Fibroblast of skin of abdomen (primary cell): ENCODE measurements at regions not wholly inside any gene's neighbourhood (a gene's known extent, or its start where the extent isn't known, plus 50 kb on each side); places are given as distances from the start of the nearest gene placed in this dataset.

Source experiments
- DNase-seq: peaks from one replicate; pipeline ENCODE4 v3.0.0-alpha.2; 2013

- peak; percentile 27 for DNase-seq
These were observed 240.7 kb upstream of the PLEKHG7 start for GRCh38 chr12:92462049-92462448.

DNA sequence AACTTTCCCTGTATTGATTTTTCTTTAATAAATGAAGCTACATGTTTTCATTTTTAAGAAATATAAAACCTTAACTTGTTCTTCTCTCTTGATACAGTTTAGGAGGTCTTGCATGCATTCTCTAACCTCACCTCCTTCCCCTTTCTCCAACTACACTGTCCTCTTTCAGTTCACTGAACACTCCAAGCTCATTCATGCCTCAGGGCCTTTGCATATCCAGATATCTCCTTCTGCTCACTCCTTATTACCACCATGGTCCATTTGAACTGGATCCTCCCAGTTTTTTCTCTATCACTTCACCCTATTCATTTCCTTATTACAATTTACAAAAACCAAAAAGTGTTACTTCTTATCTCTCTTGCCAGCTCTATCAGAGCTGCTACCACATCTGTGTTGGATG, 242.9 kb upstream of the PLEKHG7 start:
- no peak for DNase-seq

- no peak for DNase-seq
These were observed 243.8 kb upstream of the PLEKHG7 start for GRCh38 chr12:92458996-92459395.

- no peak for DNase-seq
These were observed 245.2 kb upstream of the PLEKHG7 start for GRCh38 chr12:92457458-92458180.

- DNase-seq = no peak
These were observed 250.0 kb upstream of the PLEKHG7 start for GRCh38 chr12:92452763-92453162.

DNA sequence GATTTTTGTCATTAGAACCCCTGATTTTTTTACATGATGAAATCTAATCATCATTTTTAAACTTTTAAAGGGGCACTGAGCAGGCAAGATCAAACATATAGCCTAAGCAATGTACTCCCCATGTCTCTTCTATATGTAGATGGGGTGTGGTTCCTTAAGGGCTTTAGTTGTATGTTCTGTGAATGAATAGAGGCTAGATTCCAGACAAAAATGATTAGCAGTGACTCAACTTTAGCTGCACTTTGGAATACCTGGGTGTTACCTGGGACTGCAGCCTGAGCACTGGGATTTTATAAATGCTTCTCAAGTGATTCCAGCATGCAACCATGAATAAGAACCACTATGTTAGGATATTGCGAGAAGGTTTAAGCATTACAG, 256.7 kb upstream of the PLEKHG7 start:
- no peak for DNase-seq

- no peak for DNase-seq
These were observed 257.3 kb upstream of the PLEKHG7 start for GRCh38 chr12:92445253-92446082.

- DNase-seq = no peak
These were observed 258.0 kb upstream of the PLEKHG7 start for GRCh38 chr12:92444763-92445162.

DNA sequence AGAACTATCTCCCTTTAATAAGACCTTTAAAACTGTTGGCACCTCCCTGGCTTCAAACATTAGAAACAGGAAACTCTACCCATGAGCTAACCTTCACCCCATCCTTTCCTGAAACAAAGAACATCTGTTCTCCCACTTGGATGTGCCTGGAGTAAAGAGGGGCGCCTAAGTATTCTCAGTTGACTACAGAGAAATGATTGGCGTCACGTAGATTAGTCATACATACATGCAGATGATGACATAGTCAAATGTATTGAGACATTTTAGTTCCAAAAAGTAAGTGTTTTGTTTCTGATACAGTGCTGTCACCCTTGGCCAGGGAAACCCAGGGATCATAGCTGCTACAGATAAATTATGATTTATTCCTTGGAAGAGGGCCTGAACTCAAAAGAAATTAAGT, 260.0 kb upstream of the PLEKHG7 start:
- DNase-seq = no peak

DNA sequence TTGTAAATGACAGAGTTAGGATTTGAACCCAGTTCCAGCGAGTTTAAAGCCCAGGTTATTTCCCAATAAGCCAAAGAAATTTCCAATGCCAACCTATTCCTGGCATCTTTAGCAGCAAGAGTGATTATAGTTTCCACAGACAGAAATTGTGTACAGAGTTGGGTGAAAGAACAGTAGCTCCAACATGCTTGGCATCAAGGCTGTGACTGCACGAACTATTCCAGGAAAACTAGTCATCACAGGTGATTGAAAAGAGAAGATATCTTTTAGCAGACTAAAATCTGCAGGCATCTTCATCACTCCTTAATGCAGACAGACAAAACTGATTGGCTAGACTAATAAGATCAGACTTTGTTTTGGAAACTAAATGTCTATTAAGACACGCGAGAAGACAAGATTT, 262.7 kb upstream of the PLEKHG7 start:
- no peak for DNase-seq

DNA sequence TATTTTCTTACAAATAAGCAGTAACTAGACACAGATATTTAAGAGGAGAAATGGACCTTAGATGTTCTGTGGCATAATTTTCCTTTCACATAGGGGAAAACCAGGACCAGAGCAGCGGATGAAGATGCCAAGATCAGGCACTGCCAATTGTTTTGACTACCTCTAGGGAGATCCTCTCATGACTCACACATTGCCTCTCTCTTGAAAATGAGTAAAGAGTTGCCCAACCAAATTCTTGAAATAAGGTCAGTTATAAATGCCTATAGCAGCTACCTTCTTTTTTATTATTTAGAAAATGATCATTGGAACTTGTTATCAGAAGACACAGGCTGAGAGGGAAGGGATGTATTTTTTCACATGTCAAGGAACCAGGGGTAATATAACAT, 263.4 kb upstream of the PLEKHG7 start:
- peak; percentile 29 for DNase-seq

DNA sequence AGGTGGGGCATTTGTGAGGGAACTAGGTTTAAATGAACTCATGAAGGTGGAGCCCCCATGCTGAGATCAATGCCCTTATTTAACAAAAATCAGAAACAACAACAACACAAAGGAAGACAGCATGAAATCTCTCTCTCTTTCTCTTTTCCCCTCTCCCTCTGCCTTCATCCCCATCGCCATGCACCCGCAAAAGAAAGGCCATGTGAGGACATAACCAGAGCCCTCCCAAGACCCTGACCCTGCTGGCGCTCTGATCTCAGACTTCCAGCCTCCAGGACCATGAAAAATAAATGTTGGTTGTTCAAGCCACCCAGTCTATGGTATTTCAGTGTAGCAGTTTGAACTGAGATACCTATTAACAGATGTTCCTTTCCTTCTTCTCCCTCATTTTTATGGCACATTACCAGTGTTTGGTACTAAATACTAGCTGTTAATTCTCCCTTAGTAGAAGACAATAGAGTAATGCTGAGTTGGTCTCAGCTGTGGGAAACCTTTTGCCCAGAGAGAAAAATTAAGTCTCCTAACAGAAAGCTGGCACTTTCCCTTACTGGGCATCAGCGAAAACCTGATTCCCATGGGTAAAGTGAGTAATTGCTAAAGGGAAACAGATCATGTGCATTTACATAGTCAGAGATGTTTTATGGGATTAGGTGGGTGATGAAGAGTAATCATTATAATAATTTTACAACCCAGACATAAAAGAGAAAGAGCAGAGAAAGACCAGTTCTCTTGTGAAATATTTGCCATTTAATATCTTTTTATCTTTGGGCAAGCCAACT, 264.0 kb upstream of the PLEKHG7 start:
- DNase-seq = no peak

- DNase-seq = no peak
These were observed 265.3 kb upstream of the PLEKHG7 start for GRCh38 chr12:92437452-92437851.

DNA sequence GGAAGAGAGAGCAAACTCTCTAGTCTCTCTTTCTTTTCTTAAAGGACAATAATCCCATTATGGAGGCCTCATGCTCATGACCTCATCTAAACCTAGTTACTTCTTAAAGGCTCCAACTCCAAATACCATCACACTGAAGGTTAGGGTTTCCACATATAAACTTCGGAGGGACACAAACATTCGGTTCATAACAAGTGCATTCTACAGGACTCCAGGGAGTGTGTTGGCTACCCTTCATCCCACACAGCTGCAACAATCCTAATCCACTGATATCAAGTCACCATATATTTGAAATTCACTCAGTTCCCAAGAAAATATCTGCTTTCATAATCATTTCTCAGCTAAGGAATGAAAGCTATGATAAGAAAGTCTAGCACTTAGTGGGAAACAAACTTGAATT, 265.9 kb upstream of the PLEKHG7 start:
- no peak for DNase-seq

DNA sequence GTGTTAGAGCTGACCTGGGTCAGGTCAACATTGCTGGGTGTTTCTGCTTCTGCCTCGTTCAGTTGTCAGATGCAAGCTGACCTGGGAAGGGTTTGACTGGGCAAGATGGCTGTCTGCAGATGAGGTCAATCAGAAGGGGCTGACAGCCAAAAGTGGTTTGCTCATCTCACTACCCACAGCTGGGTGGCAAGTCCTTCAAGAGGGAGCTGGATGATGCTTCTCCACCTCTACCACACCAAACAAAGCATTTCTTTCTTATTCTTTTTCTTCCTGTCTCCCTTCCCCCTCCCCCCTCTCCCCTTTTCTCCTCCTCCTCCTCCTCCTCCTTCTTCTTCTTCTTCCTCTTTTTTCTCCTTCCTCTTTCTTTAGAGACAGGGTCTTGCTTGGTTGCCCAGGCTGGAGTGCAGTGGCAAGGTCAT, 268.2 kb upstream of the PLEKHG7 start:
- DNase-seq = no peak

DNA sequence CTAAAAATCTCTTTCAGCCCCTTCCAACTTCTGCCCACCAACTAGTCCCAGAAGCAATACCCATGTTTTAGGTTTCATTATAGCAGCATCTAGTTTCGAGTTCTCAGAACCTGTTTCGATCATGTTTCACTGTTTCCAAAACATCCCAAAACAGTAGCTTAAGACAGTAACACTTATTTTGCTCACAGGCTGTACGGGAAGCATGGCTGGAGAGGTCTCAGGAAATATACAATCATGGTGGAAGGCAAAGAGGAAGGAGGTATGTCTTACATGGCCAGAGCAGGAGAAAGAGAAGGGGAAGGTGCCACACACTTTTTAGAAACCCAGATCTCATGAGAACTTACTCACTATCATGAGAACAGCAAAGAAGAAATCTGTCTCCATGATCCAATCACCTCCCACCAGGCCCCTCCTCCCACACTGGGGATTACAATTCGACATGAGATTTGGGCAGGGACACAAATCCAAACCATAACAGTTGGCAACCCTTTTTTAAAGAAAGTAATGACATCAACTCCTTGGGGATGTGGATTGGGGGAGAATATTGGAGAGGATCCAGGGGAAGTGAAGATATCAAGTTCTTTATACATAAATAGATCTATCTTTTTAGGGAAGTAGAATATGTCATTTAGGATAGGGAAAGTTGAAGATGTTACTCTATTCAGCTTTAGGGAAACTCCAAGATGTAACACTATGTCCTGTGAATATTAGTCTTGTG, 269.9 kb upstream of the PLEKHG7 start:
- DNase-seq = no peak

- DNase-seq = no peak
These were observed 271.6 kb upstream of the PLEKHG7 start for GRCh38 chr12:92431146-92431545.

DNA sequence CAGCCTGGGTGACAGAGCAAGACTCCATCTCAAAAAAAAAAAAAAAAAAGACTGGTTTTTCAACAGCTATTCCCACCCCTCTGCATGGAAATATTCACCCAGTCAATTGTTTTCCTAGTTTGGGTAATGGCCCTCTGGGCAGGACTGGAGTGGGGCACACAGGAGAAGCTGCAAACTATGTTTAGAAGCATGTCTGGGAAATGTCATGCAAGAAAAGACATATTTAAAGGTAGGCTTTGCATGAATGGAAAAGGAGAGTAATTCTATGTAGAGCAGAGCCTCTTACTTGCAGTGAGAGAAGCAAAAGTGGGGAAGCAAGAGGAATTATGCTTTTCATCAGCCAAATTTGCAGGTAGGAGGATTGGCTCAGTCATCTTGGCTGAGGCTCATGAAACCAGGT, 276.5 kb upstream of the PLEKHG7 start:
- DNase-seq = no peak

- no peak for DNase-seq
These were observed 277.6 kb upstream of the PLEKHG7 start for GRCh38 chr12:92425165-92425564.

GRCh38 chr12:92424338-92424737, 278.5 kb upstream of the PLEKHG7 start:
- peak; percentile 41 for DNase-seq

GRCh38 chr12:92421701-92422100, 276.1 kb upstream of the BTG1 start:
- DNase-seq = peak; percentile 16

DNA sequence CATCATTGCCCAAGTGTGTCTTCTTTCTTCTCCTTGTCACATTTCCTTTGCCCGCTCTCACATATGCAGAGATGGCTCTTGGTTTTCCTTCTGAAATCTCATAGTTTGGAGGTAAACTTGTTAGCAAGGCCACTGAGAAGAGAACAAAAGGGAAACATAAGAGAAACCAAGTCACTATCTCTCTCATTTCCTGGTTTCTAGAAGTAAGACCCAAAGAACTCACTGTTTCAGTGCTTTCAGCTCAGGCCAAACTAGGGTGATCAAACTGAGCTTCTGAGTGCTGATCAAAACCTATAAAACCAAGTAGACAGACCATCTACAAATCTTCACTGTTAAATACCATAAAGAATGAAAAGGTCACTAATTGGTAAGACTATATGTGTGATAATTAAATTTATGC, 275.4 kb upstream of the BTG1 start:
- no peak for DNase-seq

- no peak for DNase-seq
These were observed 273.6 kb upstream of the BTG1 start for GRCh38 chr12:92419201-92419600.
